ENCODE measurements at regions not wholly inside any gene's neighbourhood (a gene's known extent, or its start where the extent isn't known, plus 50 kb on each side); places are given as distances from the start of the nearest gene placed in this dataset.

GRCh38 chr3:70731046-70731445 lies 418.6 kb upstream of the MDFIC2 start:
- Histone ChIP-seq H3K27me3 (ENCODE audit: control insufficient read depth, insufficient read depth, low read length) (no peaks in the 10 kb centered on the region), H3K36me3 (ENCODE audit: control insufficient read depth, insufficient read depth, low read length) (no peaks in the 10 kb centered on the region), H3K4me3 (ENCODE audit: low read depth, low read length) (no peak overlapping the region)
- TF ChIP-seq, protein P1, sequence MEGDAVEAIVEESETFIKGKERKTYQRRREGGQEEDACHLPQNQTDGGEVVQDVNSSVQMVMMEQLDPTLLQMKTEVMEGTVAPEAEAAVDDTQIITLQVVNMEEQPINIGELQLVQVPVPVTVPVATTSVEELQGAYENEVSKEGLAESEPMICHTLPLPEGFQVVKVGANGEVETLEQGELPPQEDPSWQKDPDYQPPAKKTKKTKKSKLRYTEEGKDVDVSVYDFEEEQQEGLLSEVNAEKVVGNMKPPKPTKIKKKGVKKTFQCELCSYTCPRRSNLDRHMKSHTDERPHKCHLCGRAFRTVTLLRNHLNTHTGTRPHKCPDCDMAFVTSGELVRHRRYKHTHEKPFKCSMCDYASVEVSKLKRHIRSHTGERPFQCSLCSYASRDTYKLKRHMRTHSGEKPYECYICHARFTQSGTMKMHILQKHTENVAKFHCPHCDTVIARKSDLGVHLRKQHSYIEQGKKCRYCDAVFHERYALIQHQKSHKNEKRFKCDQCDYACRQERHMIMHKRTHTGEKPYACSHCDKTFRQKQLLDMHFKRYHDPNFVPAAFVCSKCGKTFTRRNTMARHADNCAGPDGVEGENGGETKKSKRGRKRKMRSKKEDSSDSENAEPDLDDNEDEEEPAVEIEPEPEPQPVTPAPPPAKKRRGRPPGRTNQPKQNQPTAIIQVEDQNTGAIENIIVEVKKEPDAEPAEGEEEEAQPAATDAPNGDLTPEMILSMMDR (IDR thresholded peaks at IDR 0.05; ENCODE audit: insufficient read depth, low read length, severe bottlenecking), result no peak
- peak; percentile 76 for DNase-seq (ENCODE audit: low read depth)
- FAIRE-seq, result no peak

GRCh38 chr3:70729845-70730244 lies 417.4 kb upstream of the MDFIC2 start:
- TF ChIP-seq, protein P1 (IDR thresholded peaks at IDR 0.05; ENCODE audit: insufficient read depth, low read length, severe bottlenecking), result no peak
- FAIRE-seq, result no peak

GRCh38 chr3:70728311-70728710 lies 415.9 kb upstream of the MDFIC2 start:
- no peak for DNase-seq (ENCODE audit: low read depth)
- Histone ChIP-seq H3K4me3 (ENCODE audit: low read depth, low read length) (no peak overlapping the region), H3K27me3 (ENCODE audit: control insufficient read depth, insufficient read depth, low read length) (no peaks in the 10 kb centered on the region), H3K36me3 (ENCODE audit: control insufficient read depth, insufficient read depth, low read length) (no peaks in the 10 kb centered on the region)
- TF ChIP-seq, protein P1 (IDR thresholded peaks at IDR 0.05; ENCODE audit: insufficient read depth, low read length, severe bottlenecking), result no peak
- no peak for FAIRE-seq

More at GRCh38 chr3:70729845-70730244, 417.4 kb upstream of the MDFIC2 start:
- no peaks in the 10 kb centered on the region for H3K36me3 ChIP-seq (ENCODE audit: control insufficient read depth, insufficient read depth, low read length)
- H3K4me3 ChIP-seq (ENCODE audit: low read depth, low read length), result no peak overlapping the region
- no peak for DNase-seq (ENCODE audit: low read depth)
- H3K27me3 ChIP-seq (ENCODE audit: control insufficient read depth, insufficient read depth, low read length), result no peaks in the 10 kb centered on the region

GRCh38 chr3:70726961-70727360 lies 414.5 kb upstream of the MDFIC2 start:
- no peaks in the 10 kb centered on the region for H3K27me3 ChIP-seq (ENCODE audit: control insufficient read depth, insufficient read depth, low read length)
- DNase-seq (ENCODE audit: low read depth) (no peak), FAIRE-seq (no peak)
- TF ChIP-seq, protein P1 (IDR thresholded peaks at IDR 0.05; ENCODE audit: insufficient read depth, low read length, severe bottlenecking), result no peak
- no peaks in the 10 kb centered on the region for H3K36me3 ChIP-seq (ENCODE audit: control insufficient read depth, insufficient read depth, low read length)
- no peak overlapping the region for H3K4me3 ChIP-seq (ENCODE audit: low read depth, low read length)

DNA sequence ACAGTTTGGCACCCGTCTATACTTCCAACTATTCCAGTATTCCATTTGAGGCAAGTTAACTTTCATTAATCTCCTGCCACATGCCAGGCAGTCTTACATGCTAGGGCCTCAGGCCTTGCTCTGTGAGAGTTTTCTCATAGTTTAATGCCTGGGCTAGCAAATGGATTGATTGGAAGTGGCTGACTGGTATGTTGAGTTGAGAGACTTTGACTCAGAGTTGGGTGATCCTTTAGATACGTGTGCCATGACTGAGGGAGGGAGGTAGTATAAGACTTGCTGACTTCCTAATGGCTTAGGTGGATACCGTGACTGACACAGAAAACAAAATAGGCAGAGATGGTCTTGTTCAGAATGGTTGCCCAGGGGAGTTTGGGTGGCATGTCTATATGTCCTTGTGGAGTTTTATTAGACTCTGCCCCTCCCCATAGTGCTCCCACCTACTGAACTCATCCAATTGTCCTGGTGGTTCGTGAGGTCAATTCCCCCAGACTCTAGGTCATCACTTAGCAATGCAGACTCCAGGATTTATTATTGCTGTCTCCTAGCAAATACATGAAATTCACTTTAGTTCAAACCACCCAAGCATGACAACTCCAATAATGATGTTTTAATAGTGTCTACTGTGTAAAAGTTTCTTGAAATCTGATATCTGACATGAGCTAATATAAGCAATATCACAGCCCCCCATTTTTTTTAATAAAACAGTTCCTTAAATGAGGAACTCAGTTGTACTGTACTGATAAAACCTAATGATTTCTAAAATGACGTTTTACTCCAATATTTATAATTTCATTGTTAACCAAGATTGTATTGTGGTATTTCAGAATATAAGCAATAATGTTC lies 413.9 kb upstream of the MDFIC2 start:
- Histone ChIP-seq H3K36me3 (ENCODE audit: control insufficient read depth, insufficient read depth, low read length) (no peaks in the 10 kb centered on the region), H3K27me3 (ENCODE audit: control insufficient read depth, insufficient read depth, low read length) (no peaks in the 10 kb centered on the region), H3K4me3 (ENCODE audit: low read depth, low read length) (no peak overlapping the region)
- TF ChIP-seq, protein P1 (IDR thresholded peaks at IDR 0.05; ENCODE audit: insufficient read depth, low read length, severe bottlenecking), result no peak
- DNase-seq (ENCODE audit: low read depth) (no peak), FAIRE-seq (no peak)
